GM12801 (cell line): ENCODE measurements at regions not wholly inside any gene's neighbourhood (a gene's known extent, or its start where the extent isn't known, plus 50 kb on each side); places are given as distances from the start of the nearest gene placed in this dataset.

ENCODE experiments used
- CTCF ChIP-seq: IDR thresholded peaks from one replicate; pipeline ENCODE4 v1.5.1; 2011; ENCODE audit warnings: control low read depth; ENCODE audit not compliant: insufficient read length; ENCODE audit errors: extremely low read depth

- no peak for TF ChIP-seq CTCF
These were observed 569.6 kb downstream of the EBF1 start for GRCh38 chr5:158530115-158530514.

- no peak for TF ChIP-seq CTCF
These were observed 570.3 kb downstream of the EBF1 start for GRCh38 chr5:158529454-158529853.

- no peak for TF ChIP-seq CTCF
These were observed 574.1 kb downstream of the EBF1 start for GRCh38 chr5:158525663-158526062.

- TF ChIP-seq CTCF, result no peak
These were observed 575.6 kb downstream of the EBF1 start for GRCh38 chr5:158524070-158524469.

GRCh38 chr5:158522776-158523175, 576.9 kb downstream of the EBF1 start:
- no peak for TF ChIP-seq CTCF

- no peak for TF ChIP-seq CTCF
These were observed 577.7 kb downstream of the EBF1 start for GRCh38 chr5:158521995-158522394.

- TF ChIP-seq CTCF, result no peak
These were observed 580.2 kb downstream of the EBF1 start for GRCh38 chr5:158519433-158520021.
